Mammary epithelial cell (primary cell): ENCODE measurements at regions not wholly inside any gene's neighbourhood (a gene's known extent, or its start where the extent isn't known, plus 50 kb on each side); places are given as distances from the start of the nearest gene placed in this dataset.

Experiments used
- CTCF ChIP-seq, 2 donors: IDR thresholded peaks in 1 of 2; conservative IDR thresholded peaks in 1 of 2; 2 replicates each; pipeline ENCODE4 v1.5.1; 2011 to 2012; ENCODE audit warnings: inconsistent platforms in 2 of 2, low read length in 2 of 2, mild to moderate bottlenecking in 2 of 2, control low read depth in 1 of 2, low read depth in 1 of 2; ENCODE audit not compliant: insufficient read depth in 1 of 2; ENCODE audit errors: extremely low read depth in 1 of 2
- EZH2 ChIP-seq: IDR thresholded peaks from 2 replicates; pipeline ENCODE4 v1.6.1; 2012; ENCODE audit warnings: low read length, inconsistent platforms, borderline replicate concordance

GRCh38 chr13:88862095-88862620, 1191.0 kb downstream of the SLITRK5 start:
- TF ChIP-seq CTCF (conservative IDR thresholded peaks at IDR 0.05 in 1 of 2, IDR thresholded peaks at IDR 0.05 in 1 of 2; ENCODE audit: extremely low read depth in 1 of 2, insufficient read depth in 1 of 2, low read depth in 1 of 2, low read length in 2 of 2) (no peak), EZH2 (no peak)
